22Rv1 (cell line): ENCODE measurements at regions not wholly inside any gene's neighbourhood (a gene's known extent, or its start where the extent isn't known, plus 50 kb on each side); places are given as distances from the start of the nearest gene placed in this dataset.

Experiments used
- CTCF ChIP-seq: fragments of 450-650 bp; IDR thresholded peaks from 2 replicates; pipeline ENCODE4 v1.5.1; 2017; ENCODE audit warnings: mild to moderate bottlenecking
- ZFX ChIP-seq: fragments of 450-650 bp; IDR thresholded peaks from 2 replicates; pipeline ENCODE4 v1.6.1; 2017; ENCODE audit warnings: antibody characterized with exemption, borderline replicate concordance

GRCh38 chr6:88383183-88383582, 217.0 kb upstream of the CNR1 start:
- TF ChIP-seq CTCF (no peak), ZFX (no peak)
